ENCODE measurements at regions not wholly inside any gene's neighbourhood (a gene's known extent, or its start where the extent isn't known, plus 50 kb on each side); places are given as distances from the start of the nearest gene placed in this dataset.

GRCh38 chr7:131620673-131621609 is 64.5 kb upstream of the PODXL start:
- no peak overlapping the region for H3K27ac Mint-ChIP-seq
- ChIA-PET POLR2A (no interaction called here), CTCF (no interaction called here)
- H3K36me3 Mint-ChIP-seq (ENCODE audit: low read depth), result no peaks in the 10 kb centered on the region
- H3K4me1 Mint-ChIP-seq, result no peaks in the 10 kb centered on the region
- H3K4me3 Mint-ChIP-seq, result no peak overlapping the region
- no peaks in the 10 kb centered on the region for H3K27me3 Mint-ChIP-seq
- DNase-seq, result no peak
- H3K9me3 Mint-ChIP-seq, result no peaks in the 10 kb centered on the region

DNA sequence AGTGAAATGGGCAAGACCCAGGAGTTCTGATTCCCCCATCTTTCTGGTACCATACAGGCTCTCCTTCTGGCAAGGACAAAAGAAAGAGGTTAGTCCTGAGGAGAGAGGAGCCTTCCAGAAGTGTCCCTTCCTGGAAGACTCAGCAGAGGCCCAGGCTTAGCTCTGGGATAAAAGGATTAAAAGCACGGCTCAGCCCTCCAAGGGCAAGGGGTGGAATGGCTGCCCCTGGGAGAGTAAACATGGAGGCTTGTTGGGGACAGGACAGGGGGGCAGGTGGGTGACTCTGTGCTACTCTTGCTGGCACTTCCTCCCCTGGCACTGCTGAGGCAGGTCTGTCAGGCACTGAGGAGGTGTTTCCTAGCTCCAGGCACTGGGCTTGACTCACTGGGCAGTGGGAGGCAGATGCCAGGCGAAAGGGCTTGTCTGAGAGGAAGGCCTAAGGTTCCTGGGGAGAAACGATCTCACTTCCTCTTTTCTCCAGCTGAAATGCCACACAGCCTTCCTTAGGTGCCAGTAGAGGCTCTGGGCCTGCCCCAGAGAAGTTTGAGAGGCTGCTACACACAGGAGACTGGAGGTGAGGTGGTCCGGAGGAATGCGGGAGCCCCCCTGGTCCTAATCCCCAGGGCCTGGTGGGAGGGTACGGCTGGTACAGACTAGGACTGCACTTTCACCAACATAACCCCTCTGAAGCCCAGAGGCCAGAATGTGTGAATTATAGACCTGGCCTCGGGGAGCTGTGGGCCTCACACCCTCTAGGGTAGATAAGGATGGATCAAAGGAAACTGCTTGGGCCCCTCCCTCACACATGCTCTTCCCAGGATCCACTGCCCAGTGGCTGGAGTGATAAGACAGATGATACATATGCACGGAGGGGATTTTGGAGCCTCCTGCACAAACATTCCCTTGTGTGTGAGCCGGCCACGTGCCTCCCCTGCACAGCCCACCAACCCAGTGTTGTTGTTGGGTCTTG is 63.2 kb upstream of the PODXL start:
- POLR2A ChIA-PET, result no interaction called here
- Mint-ChIP-seq H3K9me3 (no peaks in the 10 kb centered on the region), H3K4me3 (no peak overlapping the region), H3K36me3 (ENCODE audit: low read depth) (no peaks in the 10 kb centered on the region), H3K27ac (no peak overlapping the region), H3K4me1 (no peaks in the 10 kb centered on the region), H3K27me3 (no peaks in the 10 kb centered on the region)
- DNase-seq, result no peak
- CTCF ChIA-PET, result interaction anchor here (0.5 kb wide), 1 partner anchor 44 kb away, joined by 3 read pairs; no protein-coding TSS in a partner anchor

GRCh38 chr7:131618391-131618790 is 62.0 kb upstream of the PODXL start:
- Mint-ChIP-seq H3K27ac (peak overlapping the region; percentile 3), H3K4me1 (no peaks in the 10 kb centered on the region), H3K4me3 (no peak overlapping the region), H3K27me3 (no peaks in the 10 kb centered on the region), H3K9me3 (no peaks in the 10 kb centered on the region), H3K36me3 (ENCODE audit: low read depth) (no peaks in the 10 kb centered on the region)
- no peak for DNase-seq
- POLR2A ChIA-PET, result no interaction called here
- CTCF ChIA-PET, result interaction anchor here (0.7 kb wide), 1 partner anchor 57 kb away, joined by 3 read pairs; no protein-coding TSS in a partner anchor

GRCh38 chr7:131616487-131617200 is 60.2 kb upstream of the PODXL start:
- no peaks in the 10 kb centered on the region for H3K27me3 Mint-ChIP-seq
- no peaks in the 10 kb centered on the region for H3K4me1 Mint-ChIP-seq
- POLR2A ChIA-PET, result no interaction called here
- no peak overlapping the region for H3K27ac Mint-ChIP-seq
- no peaks in the 10 kb centered on the region for H3K36me3 Mint-ChIP-seq (ENCODE audit: low read depth)
- CTCF ChIA-PET, result no interaction called here
- no peak overlapping the region for H3K4me3 Mint-ChIP-seq
- no peaks in the 10 kb centered on the region for H3K9me3 Mint-ChIP-seq
- DNase-seq, result no peak

- CTCF ChIA-PET, result no interaction called here
- H3K27me3 Mint-ChIP-seq, result no peaks in the 10 kb centered on the region
- no peaks in the 10 kb centered on the region for H3K4me1 Mint-ChIP-seq
- DNase-seq, result no peak
- POLR2A ChIA-PET, result no interaction called here
- no peak overlapping the region for H3K27ac Mint-ChIP-seq
- H3K4me3 Mint-ChIP-seq, result no peak overlapping the region
- H3K9me3 Mint-ChIP-seq, result no peaks in the 10 kb centered on the region
- no peaks in the 10 kb centered on the region for H3K36me3 Mint-ChIP-seq (ENCODE audit: low read depth)
Observed at GRCh38 chr7:131613909-131614308, 57.5 kb upstream of the PODXL start.

DNA sequence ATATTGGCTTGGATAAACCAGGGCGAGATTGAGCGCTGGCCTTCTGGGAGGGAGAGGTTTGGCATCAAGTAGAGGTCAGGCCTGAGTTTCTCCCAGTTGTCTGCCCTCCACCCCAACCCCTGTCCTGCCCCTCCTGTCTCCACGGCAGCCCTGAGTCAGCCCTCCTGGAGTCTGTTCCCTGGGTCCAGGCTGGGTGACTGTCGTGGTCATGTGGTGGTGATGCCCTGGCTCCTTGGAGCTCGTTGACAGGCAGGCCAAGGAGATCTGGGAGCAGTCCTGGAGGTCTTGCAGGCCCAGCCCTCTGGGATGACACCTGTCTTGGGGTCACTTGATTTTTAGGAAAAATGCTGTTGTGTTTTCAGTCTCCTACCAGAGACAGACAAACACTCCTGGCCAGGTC is 53.6 kb upstream of the PODXL start:
- ChIA-PET POLR2A (no interaction called here), CTCF (interaction anchor here (0.6 to 1.7 kb wide), 2 partner anchors 10 to 118 kb away, joined by 3 read pairs; no protein-coding TSS in a partner anchor)
- Mint-ChIP-seq H3K9me3 (no peaks in the 10 kb centered on the region), H3K27me3 (peaks cover 9% of the 10 kb centered on the region), H3K4me3 (no peak overlapping the region), H3K27ac (no peak overlapping the region), H3K4me1 (no peaks in the 10 kb centered on the region), H3K36me3 (ENCODE audit: low read depth) (no peaks in the 10 kb centered on the region)
- no peak for DNase-seq

DNA sequence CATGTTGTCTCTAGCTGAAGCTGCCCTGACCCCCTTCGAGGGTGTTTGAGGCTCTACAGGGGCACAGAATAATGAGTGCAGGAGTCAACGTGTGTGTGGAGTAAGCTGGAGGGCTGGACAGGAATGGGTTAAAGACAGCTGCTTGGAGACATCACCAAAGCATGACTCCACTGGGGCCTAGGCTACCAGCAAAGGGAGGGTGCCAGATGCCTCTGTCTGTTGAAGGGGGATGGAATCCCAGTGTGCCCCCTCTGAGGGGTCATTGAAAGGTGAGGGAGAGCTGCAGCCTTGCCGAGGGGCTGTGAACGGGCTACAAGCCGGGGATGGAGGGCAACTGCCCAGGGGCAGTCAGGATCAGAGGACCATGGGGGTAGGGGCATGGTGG is 51.7 kb upstream of the PODXL start:
- CTCF ChIA-PET, result interaction anchor here (0.5 kb wide), 1 partner anchor 38 kb away, joined by 3 read pairs; no protein-coding TSS in a partner anchor
- Mint-ChIP-seq H3K9me3 (no peaks in the 10 kb centered on the region), H3K4me3 (no peak overlapping the region), H3K4me1 (no peaks in the 10 kb centered on the region), H3K27ac (no peak overlapping the region), H3K27me3 (peaks cover 16% of the 10 kb centered on the region), H3K36me3 (ENCODE audit: low read depth) (no peaks in the 10 kb centered on the region)
- DNase-seq, result no peak
- POLR2A ChIA-PET, result no interaction called here

- no peaks in the 10 kb centered on the region for H3K36me3 Mint-ChIP-seq (ENCODE audit: low read depth)
- no peak for DNase-seq
- H3K27ac Mint-ChIP-seq, result no peak overlapping the region
- no peak overlapping the region for H3K4me3 Mint-ChIP-seq
- ChIA-PET CTCF (interaction anchor here (0.7 kb wide), 1 partner anchor 12 kb away, joined by 3 read pairs; no protein-coding TSS in a partner anchor), POLR2A (no interaction called here)
- H3K27me3 Mint-ChIP-seq, result peaks cover 16% of the 10 kb centered on the region
- no peaks in the 10 kb centered on the region for H3K4me1 Mint-ChIP-seq
- no peaks in the 10 kb centered on the region for H3K9me3 Mint-ChIP-seq
Observed at GRCh38 chr7:131607291-131608115, 51.1 kb upstream of the PODXL start.

- Mint-ChIP-seq H3K4me3 (no peak overlapping the region), H3K27me3 (peaks cover 16% of the 10 kb centered on the region), H3K27ac (no peak overlapping the region), H3K4me1 (no peaks in the 10 kb centered on the region), H3K9me3 (no peaks in the 10 kb centered on the region), H3K36me3 (ENCODE audit: low read depth) (no peaks in the 10 kb centered on the region)
- ChIA-PET POLR2A (no interaction called here), CTCF (interaction anchor here (0.7 to 0.9 kb wide), 2 partner anchors 11 to 61 kb away, joined by 3 read pairs; no protein-coding TSS in a partner anchor)
- no peak for DNase-seq
Observed at GRCh38 chr7:131606346-131607290, 50.2 kb upstream of the PODXL start.

Data from activated CD4-positive, alpha-beta T cell treated with anti-CD3 and anti-CD28 coated beads, Interleukin-2, amount 10 ng/mL, durations not matched to agents 7 days and 5 days (primary cell).